Coronary artery (tissue), 2 donors: ENCODE measurements at regions not wholly inside any gene's neighbourhood (a gene's known extent, or its start where the extent isn't known, plus 50 kb on each side); places are given as distances from the start of the nearest gene placed in this dataset.

ENCODE experiments used
- DNase-seq: peaks from one replicate; pipeline ENCODE4 v3.0.0-alpha.2; 2017; ENCODE audit warnings: low spot score
- H3K27ac ChIP-seq, 2 donors: fragments of 200-600 bp; sonication (generic); one replicate each; pipeline ENCODE4 v1.5.1; 2016 to 2019
- H3K4me3 ChIP-seq: fragments of 200-600 bp; sonication (generic); 2 replicates; pipeline ENCODE4 v1.5.1; 2016; ENCODE audit warnings: mild to moderate bottlenecking, moderate library complexity
- TF ChIP-seq, protein P1 (sequence below): fragments of 200-600 bp; sonication (generic); IDR thresholded peaks from one replicate; pipeline ENCODE4 v1.5.1; 2019; ENCODE audit warnings: antibody characterized with exemption

DNA sequence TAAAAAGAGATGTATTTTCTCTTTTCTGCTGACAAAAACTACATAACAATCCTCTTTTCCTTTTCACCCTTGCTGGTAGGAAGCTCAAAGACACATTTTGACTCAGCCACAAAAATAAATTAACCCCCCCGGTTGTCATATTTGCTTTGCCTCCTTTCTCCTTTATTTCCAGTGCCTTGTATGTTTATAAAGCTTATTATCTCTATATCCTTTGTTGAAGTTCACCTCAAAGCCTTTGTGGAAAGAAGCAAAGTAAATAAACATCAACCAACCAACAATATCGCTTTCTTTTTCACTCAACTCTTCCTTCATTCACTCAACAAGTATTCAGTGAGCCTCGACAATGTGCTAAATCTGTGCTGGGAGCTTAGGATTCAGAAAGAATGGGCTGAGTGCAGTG is 276.5 kb upstream of the ID2 start:
- no peak overlapping the region for H3K27ac ChIP-seq
- TF ChIP-seq, protein P1, sequence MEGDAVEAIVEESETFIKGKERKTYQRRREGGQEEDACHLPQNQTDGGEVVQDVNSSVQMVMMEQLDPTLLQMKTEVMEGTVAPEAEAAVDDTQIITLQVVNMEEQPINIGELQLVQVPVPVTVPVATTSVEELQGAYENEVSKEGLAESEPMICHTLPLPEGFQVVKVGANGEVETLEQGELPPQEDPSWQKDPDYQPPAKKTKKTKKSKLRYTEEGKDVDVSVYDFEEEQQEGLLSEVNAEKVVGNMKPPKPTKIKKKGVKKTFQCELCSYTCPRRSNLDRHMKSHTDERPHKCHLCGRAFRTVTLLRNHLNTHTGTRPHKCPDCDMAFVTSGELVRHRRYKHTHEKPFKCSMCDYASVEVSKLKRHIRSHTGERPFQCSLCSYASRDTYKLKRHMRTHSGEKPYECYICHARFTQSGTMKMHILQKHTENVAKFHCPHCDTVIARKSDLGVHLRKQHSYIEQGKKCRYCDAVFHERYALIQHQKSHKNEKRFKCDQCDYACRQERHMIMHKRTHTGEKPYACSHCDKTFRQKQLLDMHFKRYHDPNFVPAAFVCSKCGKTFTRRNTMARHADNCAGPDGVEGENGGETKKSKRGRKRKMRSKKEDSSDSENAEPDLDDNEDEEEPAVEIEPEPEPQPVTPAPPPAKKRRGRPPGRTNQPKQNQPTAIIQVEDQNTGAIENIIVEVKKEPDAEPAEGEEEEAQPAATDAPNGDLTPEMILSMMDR = no peak
- DNase-seq = no peak
- no peak overlapping the region for H3K4me3 ChIP-seq

DNA sequence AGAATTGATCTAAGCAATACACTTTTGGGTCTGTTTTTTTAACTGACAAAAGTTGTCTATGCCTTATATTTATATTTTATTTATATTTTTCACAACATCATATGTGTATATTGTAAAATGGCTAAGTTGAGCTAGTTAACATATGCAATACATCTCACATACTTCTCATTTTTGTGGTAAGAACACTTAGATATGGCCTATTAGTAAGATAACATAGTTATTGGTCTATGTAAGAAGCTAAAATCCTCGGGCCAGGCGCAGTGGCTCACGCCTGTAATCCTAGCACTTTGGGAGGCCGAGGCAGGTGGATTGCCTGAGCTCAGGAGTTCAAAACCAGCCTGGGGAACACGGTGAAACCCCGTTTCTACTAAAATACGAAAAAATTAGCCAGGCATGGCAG is 275.6 kb upstream of the ID2 start:
- DNase-seq = no peak
- Histone ChIP-seq H3K27ac (no peak overlapping the region), H3K4me3 (no peak overlapping the region)
- TF ChIP-seq, protein P1 = no peak

DNA sequence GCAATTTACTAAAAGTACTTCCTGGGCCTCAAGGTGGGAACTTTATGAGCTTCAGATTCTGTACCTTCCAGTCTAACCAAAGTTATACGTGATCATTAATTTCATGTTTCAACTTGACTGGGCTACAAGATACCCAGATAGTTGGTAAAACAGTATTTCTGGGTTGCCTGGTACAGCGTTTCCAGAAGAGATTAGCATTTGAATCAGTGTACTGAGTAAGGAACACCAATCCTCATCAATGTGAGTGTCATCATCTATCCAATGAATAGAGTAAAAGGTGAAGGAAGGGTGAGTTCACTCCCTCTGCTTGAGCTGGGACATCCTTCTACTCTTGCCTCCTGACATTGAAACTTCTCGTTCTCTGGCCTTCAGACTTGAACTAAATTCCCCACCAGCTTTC is 274.5 kb upstream of the ID2 start:
- DNase-seq = no peak
- Histone ChIP-seq H3K27ac (no peak overlapping the region), H3K4me3 (no peak overlapping the region)
- TF ChIP-seq, protein P1 = no peak

DNA sequence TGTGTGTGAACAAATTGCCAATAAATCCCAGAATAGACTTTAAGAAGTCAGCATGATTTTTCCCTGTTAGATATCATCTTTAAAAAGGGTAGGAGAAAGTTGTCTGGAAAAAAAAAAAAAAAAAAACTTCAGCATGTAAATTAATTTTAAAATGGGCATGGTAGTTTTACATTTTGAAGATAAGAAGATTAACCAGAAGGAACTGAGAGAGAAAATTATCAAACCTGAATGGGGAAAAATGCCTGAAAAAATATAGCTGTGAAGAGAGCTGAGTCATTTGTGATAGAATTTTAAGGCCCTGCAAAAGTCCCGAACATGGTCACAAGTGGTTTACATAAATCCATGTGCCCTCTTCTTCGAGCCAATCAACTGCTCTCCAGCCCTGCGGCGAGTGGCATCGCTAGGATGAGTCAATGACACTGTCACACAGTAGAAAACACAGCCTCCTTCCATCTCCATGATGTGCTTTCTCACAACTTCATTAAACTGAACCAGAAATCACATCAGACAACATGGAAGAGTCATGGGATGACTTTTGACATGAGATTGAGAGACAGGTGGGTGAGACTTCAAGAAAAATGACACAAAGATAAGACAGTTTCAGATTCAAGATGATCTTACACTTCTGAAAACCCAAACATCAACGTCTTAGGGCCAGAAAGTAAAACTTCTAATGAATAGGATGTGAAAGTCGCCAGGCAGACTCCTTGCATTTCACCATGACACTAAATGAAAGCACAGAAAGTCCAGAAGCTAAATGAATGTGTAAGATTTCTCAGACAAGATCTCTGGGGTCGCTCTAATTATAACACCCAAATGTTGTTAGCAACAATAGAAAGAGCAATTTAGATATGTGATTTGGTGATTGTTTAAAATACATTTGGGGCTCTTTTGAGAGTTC is 273.0 kb upstream of the ID2 start:
- Histone ChIP-seq H3K27ac (no peak overlapping the region), H3K4me3 (no peak overlapping the region)
- TF ChIP-seq, protein P1 = no peak
- DNase-seq = no peak

DNA sequence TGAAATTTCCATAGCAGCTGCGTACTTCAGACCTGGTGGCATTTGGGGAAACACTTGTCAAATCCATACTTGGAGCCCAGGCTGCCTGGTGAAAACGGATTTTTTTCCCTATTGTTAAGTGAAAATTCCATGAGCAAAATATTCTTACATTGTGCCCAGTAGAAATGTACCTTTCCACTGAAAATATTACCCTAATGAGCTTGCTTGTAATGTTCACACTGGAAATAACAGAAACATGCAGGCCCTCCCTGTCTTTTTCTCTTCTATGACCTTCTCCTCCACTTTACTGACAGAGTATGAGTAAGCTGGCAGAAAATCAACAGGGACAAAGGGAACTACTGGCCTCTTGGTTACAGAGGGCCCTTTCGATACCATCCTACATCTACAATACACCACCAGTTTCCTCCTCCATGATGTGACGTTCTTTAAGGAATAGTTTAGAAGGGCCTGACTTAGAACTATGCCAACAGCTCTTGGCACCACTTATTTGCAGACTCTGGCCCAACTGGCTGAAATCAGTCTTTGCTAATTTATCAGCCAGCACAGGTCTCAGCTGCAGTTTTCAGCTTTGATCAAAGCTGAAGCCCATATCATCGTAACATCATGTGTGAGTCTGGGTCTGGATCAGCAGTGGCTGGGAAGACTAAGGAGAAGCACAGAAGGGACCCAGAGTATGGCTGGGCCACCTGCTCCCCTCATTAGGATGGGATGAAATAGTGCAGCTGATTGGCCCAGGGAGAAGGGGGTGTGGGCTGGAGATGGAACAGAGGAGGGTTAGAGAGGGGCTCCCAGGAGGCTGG is 272.2 kb upstream of the ID2 start:
- TF ChIP-seq, protein P1 = no peak
- no peak for DNase-seq
- no peak overlapping the region for H3K27ac ChIP-seq
- H3K4me3 ChIP-seq = no peak overlapping the region

DNA sequence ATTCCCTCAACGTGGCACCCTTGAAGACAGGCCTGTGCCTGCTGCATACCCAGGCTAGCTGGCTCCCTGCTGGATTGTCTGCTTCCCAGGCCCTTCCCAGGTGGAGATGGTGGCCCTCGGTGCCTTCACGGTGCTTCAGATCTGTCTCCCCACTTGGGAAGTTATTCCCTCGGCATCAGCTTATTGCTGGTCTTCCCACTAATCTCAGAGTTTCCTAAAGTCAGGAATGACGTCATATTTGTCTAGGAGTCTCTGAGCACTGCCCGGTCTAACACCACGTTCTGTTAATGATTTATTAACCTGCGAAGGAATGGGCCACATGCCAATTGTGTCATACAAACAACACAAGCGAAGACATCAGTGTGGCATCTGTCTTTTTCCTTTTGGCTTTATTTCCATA is 269.8 kb upstream of the ID2 start:
- TF ChIP-seq, protein P1 = no peak
- Histone ChIP-seq H3K4me3 (no peak overlapping the region), H3K27ac (peak overlapping the region in 1 of 2 donors; percentile 59)
- DNase-seq = no peak
